ENCODE measurements at regions not wholly inside any gene's neighbourhood (a gene's known extent, or its start where the extent isn't known, plus 50 kb on each side); places are given as distances from the start of the nearest gene placed in this dataset.

- no peak for ATAC-seq
- TF ChIP-seq ZC3H10 (CRISPR knock-in tag; IDR thresholded peaks at IDR 0.05) (no peak), ARNTL (CRISPR knock-in tag; IDR thresholded peaks at IDR 0.05; ENCODE audit: borderline replicate concordance, low read depth) (no peak), ESRRG (CRISPR knock-in tag; IDR thresholded peaks at IDR 0.05) (no peak)
- TF ChIP-seq, protein P1, sequence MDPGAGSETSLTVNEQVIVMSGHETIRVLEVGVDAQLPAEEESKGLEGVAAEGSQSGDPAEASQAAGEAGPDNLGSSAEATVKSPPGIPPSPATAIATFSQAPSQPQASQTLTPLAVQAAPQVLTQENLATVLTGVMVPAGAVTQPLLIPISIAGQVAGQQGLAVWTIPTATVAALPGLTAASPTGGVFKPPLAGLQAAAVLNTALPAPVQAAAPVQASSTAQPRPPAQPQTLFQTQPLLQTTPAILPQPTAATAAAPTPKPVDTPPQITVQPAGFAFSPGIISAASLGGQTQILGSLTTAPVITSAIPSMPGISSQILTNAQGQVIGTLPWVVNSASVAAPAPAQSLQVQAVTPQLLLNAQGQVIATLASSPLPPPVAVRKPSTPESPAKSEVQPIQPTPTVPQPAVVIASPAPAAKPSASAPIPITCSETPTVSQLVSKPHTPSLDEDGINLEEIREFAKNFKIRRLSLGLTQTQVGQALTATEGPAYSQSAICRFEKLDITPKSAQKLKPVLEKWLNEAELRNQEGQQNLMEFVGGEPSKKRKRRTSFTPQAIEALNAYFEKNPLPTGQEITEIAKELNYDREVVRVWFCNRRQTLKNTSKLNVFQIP (CRISPR knock-in tag; IDR thresholded peaks at IDR 0.05; ENCODE audit: borderline replicate concordance, low read depth), result no peak
- TF ChIP-seq, protein P2, sequence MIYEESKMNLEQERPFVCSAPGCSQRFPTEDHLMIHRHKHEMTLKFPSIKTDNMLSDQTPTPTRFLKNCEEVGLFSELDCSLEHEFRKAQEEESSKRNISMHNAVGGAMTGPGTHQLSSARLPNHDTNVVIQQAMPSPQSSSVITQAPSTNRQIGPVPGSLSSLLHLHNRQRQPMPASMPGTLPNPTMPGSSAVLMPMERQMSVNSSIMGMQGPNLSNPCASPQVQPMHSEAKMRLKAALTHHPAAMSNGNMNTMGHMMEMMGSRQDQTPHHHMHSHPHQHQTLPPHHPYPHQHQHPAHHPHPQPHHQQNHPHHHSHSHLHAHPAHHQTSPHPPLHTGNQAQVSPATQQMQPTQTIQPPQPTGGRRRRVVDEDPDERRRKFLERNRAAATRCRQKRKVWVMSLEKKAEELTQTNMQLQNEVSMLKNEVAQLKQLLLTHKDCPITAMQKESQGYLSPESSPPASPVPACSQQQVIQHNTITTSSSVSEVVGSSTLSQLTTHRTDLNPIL (CRISPR knock-in tag; IDR thresholded peaks at IDR 0.05; ENCODE audit: low read depth), result no peak
These were observed 272.7 kb downstream of the HHIPL2 start for GRCh38 chr1:222275001-222275728.

DNA sequence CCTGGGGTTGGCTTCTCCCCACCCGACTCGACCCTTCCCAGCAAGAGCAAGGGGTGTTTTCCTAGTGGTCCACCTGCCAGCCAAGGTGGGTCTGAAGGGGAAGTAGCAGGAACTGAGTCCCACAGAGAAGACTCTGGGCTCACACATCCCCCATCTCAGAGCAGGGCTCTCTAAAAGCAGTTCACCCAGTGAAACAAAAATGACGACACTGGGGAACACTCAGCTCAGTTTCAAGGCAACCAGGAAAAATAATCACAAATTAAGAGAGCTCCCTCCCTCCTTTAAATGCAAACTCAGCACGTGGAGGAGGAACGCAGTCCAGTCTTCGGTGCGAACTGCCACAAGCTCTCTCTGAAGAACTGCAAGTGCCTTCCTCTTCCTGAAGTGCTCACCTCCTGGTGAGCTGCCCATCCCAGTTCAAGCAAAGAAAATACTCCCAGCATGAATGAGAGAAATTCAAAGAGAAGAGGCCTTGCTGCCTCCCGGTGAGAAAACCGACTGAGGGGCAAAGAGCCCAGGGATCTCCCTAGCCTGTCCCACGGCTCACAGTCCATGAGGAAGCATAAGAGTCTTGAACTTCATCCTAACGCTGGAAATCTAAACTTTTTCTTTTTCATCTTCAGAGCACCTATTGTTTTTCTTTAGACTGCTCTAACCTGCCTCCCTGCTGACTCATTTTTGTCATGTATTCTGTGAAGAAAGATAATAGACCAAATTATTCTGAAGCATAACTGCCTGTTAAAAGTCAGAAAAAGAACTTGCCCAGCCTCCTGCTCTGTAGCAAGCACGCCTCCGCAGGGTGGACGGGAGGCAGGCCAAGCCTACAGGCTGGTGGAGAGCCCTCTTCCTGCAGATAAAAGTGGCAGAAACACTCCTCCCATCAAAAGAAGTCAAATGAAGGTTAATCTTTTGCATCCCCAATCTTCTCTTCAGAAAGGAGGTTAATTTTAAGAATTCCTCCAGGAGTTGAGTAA lies 281.4 kb downstream of the HHIPL2 start:
- ATAC-seq, result no peak
- no peak for TF ChIP-seq ISL1 (CRISPR knock-in tag; IDR thresholded peaks at IDR 0.05)
- TF ChIP-seq, protein P3, sequence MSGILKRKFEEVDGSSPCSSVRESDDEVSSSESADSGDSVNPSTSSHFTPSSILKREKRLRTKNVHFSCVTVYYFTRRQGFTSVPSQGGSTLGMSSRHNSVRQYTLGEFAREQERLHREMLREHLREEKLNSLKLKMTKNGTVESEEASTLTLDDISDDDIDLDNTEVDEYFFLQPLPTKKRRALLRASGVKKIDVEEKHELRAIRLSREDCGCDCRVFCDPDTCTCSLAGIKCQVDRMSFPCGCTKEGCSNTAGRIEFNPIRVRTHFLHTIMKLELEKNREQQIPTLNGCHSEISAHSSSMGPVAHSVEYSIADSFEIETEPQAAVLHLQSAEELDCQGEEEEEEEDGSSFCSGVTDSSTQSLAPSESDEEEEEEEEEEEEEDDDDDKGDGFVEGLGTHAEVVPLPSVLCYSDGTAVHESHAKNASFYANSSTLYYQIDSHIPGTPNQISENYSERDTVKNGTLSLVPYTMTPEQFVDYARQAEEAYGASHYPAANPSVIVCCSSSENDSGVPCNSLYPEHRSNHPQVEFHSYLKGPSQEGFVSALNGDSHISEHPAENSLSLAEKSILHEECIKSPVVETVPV (CRISPR knock-in tag; IDR thresholded peaks at IDR 0.05), result no peak
- TF ChIP-seq TCF4 (CRISPR knock-in tag; IDR thresholded peaks at IDR 0.05; ENCODE audit: borderline replicate concordance), result no peak
- TF ChIP-seq PPARA (CRISPR knock-in tag; IDR thresholded peaks at IDR 0.05; ENCODE audit: borderline replicate concordance), result no peak
- no peak for TF ChIP-seq BACH2 (CRISPR knock-in tag; IDR thresholded peaks at IDR 0.05; ENCODE audit: borderline replicate concordance)

DNA sequence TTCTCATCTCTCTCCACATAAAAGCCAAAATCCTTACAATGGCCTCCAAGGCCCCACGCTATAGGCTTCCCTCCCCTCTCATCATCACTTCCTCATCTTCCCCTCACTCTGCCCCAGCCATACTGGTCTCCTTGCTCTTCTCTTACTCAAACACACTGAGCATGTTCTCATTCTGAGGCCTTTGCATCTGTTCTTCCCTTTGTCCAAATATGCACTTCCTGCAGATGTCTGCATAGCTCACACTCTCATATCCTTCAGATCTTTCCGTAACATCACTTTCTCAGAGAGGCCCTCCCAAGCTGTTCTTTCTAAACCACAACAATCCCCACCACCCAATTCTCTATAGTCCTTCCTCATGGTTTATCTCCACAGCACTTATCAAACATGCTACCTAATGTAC lies 284.1 kb downstream of the HHIPL2 start:
- no peak for ATAC-seq
- TF ChIP-seq ZNF565 (CRISPR knock-in tag; conservative IDR thresholded peaks at IDR 0.05; ENCODE audit: low read depth) (no peak), ZFP30 (CRISPR knock-in tag; IDR thresholded peaks at IDR 0.05) (no peak), ZFP3 (CRISPR knock-in tag; IDR thresholded peaks at IDR 0.05) (no peak), ESRRG (CRISPR knock-in tag; IDR thresholded peaks at IDR 0.05) (no peak), RARB (CRISPR knock-in tag; IDR thresholded peaks at IDR 0.05) (no peak), BACH2 (CRISPR knock-in tag; IDR thresholded peaks at IDR 0.05; ENCODE audit: borderline replicate concordance) (no peak), ZC3H10 (CRISPR knock-in tag; IDR thresholded peaks at IDR 0.05) (no peak), ISL1 (CRISPR knock-in tag; IDR thresholded peaks at IDR 0.05) (no peak), ARNTL (CRISPR knock-in tag; IDR thresholded peaks at IDR 0.05; ENCODE audit: borderline replicate concordance, low read depth) (no peak), GLIS3 (CRISPR knock-in tag; IDR thresholded peaks at IDR 0.05) (no peak)
- TF ChIP-seq, protein P1 (CRISPR knock-in tag; IDR thresholded peaks at IDR 0.05; ENCODE audit: borderline replicate concordance, low read depth), result no peak
- TF ChIP-seq, protein P4, sequence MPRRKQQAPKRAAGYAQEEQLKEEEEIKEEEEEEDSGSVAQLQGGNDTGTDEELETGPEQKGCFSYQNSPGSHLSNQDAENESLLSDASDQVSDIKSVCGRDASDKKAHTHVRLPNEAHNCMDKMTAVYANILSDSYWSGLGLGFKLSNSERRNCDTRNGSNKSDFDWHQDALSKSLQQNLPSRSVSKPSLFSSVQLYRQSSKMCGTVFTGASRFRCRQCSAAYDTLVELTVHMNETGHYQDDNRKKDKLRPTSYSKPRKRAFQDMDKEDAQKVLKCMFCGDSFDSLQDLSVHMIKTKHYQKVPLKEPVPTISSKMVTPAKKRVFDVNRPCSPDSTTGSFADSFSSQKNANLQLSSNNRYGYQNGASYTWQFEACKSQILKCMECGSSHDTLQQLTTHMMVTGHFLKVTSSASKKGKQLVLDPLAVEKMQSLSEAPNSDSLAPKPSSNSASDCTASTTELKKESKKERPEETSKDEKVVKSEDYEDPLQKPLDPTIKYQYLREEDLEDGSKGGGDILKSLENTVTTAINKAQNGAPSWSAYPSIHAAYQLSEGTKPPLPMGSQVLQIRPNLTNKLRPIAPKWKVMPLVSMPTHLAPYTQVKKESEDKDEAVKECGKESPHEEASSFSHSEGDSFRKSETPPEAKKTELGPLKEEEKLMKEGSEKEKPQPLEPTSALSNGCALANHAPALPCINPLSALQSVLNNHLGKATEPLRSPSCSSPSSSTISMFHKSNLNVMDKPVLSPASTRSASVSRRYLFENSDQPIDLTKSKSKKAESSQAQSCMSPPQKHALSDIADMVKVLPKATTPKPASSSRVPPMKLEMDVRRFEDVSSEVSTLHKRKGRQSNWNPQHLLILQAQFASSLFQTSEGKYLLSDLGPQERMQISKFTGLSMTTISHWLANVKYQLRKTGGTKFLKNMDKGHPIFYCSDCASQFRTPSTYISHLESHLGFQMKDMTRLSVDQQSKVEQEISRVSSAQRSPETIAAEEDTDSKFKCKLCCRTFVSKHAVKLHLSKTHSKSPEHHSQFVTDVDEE (CRISPR knock-in tag; IDR thresholded peaks at IDR 0.05), result no peak
- TF ChIP-seq, protein P2 (CRISPR knock-in tag; IDR thresholded peaks at IDR 0.05; ENCODE audit: low read depth), result no peak

Data from SK-N-SH treated with all-trans-retinoic acid at 6 μM for 48 hours (cell line).